GM12873 (cell line): ENCODE measurements at regions not wholly inside any gene's neighbourhood (a gene's known extent, or its start where the extent isn't known, plus 50 kb on each side); places are given as distances from the start of the nearest gene placed in this dataset.

Experiments
- TF ChIP-seq, protein P1 (sequence below): IDR thresholded peaks from 2 replicates; pipeline ENCODE4 v1.5.1; 2012; ENCODE audit warnings: low read depth, mild to moderate bottlenecking, moderate library complexity, low read length, control low read depth; ENCODE audit not compliant: insufficient read depth; ENCODE audit errors: missing control alignments

DNA sequence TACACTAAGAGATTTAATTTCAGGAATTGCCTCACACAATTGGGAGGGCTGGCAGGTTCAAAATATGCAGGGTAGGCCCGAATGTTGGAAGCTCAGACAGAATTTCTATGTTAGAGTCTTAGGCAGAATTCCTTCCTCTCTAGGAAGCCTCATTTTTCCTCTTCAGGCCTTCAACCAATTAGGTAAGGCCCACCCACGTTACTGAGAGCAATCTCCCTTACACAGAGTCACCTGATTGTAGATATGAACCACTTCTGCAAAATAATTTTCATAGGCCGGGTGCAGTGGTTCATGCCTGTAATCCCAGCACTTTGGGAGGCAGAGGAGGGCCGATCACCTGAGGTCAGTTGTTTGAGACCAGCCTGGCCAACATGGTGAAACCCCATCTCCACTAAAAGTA lies 50.2 kb upstream of the HIVEP1 start:
- TF ChIP-seq, protein P1, sequence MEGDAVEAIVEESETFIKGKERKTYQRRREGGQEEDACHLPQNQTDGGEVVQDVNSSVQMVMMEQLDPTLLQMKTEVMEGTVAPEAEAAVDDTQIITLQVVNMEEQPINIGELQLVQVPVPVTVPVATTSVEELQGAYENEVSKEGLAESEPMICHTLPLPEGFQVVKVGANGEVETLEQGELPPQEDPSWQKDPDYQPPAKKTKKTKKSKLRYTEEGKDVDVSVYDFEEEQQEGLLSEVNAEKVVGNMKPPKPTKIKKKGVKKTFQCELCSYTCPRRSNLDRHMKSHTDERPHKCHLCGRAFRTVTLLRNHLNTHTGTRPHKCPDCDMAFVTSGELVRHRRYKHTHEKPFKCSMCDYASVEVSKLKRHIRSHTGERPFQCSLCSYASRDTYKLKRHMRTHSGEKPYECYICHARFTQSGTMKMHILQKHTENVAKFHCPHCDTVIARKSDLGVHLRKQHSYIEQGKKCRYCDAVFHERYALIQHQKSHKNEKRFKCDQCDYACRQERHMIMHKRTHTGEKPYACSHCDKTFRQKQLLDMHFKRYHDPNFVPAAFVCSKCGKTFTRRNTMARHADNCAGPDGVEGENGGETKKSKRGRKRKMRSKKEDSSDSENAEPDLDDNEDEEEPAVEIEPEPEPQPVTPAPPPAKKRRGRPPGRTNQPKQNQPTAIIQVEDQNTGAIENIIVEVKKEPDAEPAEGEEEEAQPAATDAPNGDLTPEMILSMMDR: no peak

GRCh38 chr6:11960909-11961779 lies 51.0 kb upstream of the HIVEP1 start:
- TF ChIP-seq, protein P1: no peak

GRCh38 chr6:11956781-11957180 lies 55.3 kb upstream of the HIVEP1 start:
- TF ChIP-seq, protein P1: no peak

DNA sequence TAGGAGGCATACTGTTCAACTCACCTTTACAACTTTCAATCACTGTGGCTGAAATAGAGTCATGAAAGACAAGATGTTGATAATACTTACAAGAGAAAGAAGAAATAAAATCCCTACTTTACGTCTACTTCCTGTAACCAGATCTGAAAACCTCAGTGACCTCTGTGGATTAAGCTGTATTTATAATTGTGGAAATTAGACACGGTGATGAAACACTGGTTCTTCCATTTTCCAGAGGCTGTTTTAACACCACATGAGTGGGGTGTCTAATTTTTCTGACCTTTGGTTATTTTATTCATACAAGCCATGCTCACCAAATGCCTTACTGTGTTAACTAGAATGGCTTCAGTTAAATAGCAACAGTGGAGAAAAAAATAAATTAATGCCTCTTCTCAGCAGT lies 58.5 kb upstream of the HIVEP1 start:
- TF ChIP-seq, protein P1: no peak

DNA sequence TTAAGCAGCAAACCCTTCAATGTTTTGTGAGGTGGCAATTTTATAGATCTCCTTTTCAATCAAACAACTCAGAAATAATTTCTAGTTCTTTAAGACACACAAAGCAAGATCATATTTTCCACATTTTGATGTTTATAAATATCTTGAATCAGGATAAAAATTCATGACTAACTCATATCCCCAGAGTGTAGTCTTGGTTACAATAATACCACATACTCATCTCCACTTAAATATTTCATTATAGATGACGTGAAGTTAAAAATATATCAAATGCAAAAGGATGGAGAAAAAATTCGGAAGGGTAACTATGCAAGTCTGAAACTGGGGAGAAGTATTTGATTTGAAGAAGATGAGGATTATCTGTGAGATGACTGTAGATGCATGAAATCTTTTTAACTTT lies 59.8 kb upstream of the HIVEP1 start:
- TF ChIP-seq, protein P1: no peak

GRCh38 chr6:11951868-11952267 lies 60.2 kb upstream of the HIVEP1 start:
- TF ChIP-seq, protein P1: no peak

GRCh38 chr6:11950109-11950508 lies 62.0 kb upstream of the HIVEP1 start:
- TF ChIP-seq, protein P1: no peak
